GM12875 (cell line): ENCODE measurements at regions not wholly inside any gene's neighbourhood (a gene's known extent, or its start where the extent isn't known, plus 50 kb on each side); places are given as distances from the start of the nearest gene placed in this dataset.

Experiments
- H3K4me3 ChIP-seq: one replicate; pipeline ENCODE4 v1.5.1; 2011; ENCODE audit warnings: low read depth, low read length, control low read depth
- CTCF ChIP-seq: IDR thresholded peaks from 2 replicates; pipeline ENCODE4 v1.5.1; 2011; ENCODE audit warnings: low read depth, mild to moderate bottlenecking, control low read depth, inconsistent platforms, low read length, moderate library complexity, borderline replicate concordance; ENCODE audit not compliant: insufficient read depth

- no peak for TF ChIP-seq CTCF
- H3K4me3 ChIP-seq, result no peak overlapping the region
Measured at GRCh38 chr16:26729951-26730541, 336.7 kb upstream of the C16orf82 start.

GRCh38 chr16:26731729-26732128 is 335.0 kb upstream of the C16orf82 start:
- H3K4me3 ChIP-seq, result no peak overlapping the region
- no peak for TF ChIP-seq CTCF

GRCh38 chr16:26733710-26734109 is 333.0 kb upstream of the C16orf82 start:
- no peak for TF ChIP-seq CTCF
- no peak overlapping the region for H3K4me3 ChIP-seq

GRCh38 chr16:26735521-26735920 is 331.2 kb upstream of the C16orf82 start:
- H3K4me3 ChIP-seq, result no peak overlapping the region
- no peak for TF ChIP-seq CTCF

- TF ChIP-seq CTCF, result no peak
- no peak overlapping the region for H3K4me3 ChIP-seq
Measured at GRCh38 chr16:26736084-26736483, 330.6 kb upstream of the C16orf82 start.

GRCh38 chr16:26740771-26741170 is 326.0 kb upstream of the C16orf82 start:
- no peak overlapping the region for H3K4me3 ChIP-seq
- no peak for TF ChIP-seq CTCF

GRCh38 chr16:26742040-26742439 is 324.7 kb upstream of the C16orf82 start:
- no peak for TF ChIP-seq CTCF
- no peak overlapping the region for H3K4me3 ChIP-seq
